EL (cell line): ENCODE measurements at regions not wholly inside any gene's neighbourhood (a gene's known extent, or its start where the extent isn't known, plus 50 kb on each side); places are given as distances from the start of the nearest gene placed in this dataset.

ENCODE experiments used
- DNase-seq: peaks from one replicate; pipeline ENCODE4 v3.0.0-alpha.2; 2016

DNA sequence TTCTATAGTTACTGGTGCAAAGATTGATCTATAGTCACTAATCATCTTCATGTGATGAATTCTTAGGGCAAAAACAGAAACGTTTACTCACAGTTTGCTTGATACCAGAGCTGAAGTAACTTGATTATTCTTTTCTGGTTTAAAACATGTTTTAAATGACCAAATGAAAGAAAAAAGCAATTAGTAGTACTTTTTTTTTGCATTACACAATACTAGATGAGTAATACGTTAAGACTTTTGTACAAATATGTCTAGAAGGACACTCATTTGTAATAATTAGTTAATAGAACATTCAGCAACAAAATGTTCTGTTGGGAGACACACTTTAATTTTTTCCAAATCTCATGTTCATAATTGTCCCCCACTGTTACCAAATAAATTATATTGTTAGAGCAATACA, 523.2 kb downstream of the SOX2 start:
- no peak for DNase-seq

DNA sequence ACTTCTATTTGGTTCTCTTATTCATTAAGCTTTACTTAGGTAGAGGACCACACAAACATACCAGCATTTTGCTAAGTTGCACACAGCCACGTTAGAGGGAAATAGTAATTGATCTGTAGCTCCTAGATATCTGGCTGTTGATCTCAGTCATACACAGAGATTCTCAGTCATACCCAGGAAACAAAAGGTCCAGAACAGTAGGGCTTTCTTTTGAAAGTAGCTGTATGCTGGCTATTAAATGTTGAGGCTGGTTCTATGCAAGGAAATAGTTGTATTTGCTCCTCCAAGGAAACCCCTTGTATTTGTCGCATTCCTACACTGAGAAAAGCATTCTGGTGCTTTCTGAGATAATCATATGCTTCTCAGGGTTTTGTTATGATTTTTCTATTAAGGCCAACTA, 523.8 kb downstream of the SOX2 start:
- DNase-seq, result no peak

DNA sequence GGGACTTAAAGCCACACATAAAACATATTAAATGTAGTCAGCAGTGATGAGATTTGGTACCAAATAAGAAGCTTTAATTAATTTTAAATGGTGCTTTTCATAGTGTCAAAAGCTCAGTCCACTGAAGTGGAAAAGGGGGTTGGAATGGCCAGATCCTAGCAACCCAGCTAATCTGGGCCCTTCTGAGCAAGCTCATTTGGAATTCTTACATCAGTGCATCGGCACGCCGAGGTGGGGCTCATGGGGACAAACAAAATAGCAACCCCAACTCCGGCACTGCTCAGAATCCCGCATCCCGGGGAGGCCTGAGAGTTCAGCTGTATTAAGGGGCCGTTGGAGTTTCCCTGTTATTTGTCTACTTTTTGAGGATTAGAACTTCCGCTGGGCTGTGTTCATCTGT, 526.4 kb downstream of the SOX2 start:
- no peak for DNase-seq

DNA sequence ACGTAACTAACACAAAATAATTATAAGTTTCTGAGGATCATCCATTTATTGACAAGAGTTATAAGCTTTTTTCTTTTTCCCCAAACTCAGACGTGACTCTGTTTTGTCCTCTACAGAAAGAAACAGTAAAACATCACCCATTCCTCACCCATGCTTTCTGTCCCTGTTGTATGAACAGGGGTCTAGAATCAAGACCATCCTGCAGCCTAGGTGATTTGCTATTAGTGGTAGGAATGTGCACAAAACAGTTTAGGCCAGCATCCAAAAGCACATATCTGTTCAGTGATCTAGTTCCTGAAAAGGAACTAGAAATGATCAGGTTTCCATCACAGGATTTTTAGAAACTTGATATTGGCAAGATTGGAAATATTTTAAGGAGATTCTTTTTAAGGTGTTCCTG, 527.6 kb downstream of the SOX2 start:
- DNase-seq, result no peak

DNA sequence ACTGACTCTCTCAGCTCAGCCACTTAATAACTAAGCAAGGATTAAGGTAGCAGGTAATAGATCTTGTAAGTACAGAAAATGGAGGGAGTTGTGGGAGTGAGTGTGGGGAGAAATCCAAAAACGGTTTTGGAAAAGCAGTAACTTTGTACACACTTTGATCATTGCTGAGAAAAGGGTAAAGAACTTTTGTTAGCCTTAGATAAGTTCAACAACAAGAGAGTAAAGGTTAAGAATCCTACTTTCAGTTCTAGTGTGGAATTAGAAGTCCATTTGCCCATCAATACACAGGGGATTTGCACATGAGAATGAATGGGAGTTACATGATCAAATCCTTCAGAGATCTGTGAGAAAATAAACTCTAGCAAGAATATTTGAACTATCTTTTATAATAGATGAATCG, 528.7 kb downstream of the SOX2 start:
- DNase-seq, result no peak

DNA sequence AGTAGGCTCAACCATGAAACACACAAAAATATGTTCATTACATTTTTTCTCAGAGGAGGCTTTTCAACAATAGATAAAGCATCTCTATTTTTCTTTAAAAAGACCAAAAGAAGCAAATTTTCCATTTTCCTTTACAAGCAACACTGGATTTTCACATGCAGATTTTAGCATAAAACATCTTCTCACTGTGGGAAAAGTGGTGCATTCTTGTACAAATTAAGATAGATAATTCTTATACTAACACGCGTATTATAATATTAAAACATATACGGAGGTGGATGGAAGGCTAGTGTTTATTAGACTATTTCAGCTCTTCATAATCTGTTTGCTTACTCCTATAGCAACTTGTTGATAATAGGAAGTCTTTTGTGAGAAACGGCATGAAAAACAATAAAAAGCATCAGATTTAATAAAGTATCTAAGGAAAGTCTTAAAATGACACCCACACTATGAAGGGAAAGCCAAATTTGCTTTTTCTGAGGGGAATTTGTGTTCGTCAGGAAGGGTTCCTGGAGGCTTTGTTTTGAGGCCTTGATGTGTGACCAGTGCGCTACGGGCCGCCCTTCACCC, 529.6 kb downstream of the SOX2 start:
- no peak for DNase-seq

DNA sequence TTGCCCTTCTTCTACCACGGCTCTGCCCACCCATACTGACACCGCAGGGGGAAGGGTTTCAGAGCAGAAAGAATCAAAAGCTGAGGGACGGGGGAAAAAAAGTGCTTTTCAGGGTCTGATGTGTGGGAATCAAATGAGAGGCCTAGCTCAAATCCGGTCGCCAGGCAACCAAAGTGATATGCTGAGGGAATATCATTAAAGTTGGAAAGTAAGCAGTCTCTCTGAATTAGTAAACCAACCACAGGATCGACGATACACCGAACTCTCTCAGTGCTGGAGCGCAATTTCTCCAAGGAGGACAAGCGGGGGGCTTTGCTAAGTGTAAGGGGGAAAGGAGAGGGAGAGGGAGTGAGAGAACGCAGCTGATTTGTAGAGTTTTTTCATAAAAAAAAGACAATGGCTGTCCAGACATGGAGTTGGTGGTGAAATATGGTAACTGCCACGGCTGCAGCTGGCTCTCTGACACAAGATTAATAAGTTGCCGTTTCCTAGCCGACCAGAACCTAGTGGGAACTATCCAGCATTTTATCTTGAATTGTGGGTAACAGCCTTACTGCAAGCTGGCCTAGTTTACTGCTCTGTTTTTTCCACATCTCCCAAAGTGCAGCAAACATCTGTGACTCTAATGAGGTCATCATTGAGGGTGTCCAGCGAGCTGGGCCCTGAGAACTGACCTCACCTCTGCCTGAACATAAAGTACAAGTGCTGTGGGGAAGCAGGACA, 530.2 kb downstream of the SOX2 start:
- no peak for DNase-seq

DNA sequence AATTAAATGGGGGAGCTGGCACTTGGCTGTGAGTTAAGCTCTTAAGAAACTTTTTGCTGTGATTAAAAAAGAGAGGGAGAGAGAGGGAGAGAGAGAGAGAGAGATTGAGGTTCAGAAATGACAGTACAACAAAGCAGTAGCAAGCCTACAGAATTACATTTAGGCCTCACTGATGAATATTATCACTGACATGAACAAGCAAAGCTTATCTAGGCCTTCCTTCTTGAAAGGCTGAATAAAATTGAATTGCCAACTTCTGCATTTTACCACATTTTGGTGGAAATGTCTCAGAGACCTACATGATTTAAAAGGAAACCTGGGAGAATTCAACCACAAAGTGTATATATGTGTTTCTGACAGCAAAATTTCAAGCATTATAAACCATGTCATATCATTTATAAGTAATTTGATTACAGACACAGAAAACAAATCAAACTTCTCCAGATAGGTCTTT, 530.8 kb downstream of the SOX2 start:
- no peak for DNase-seq

DNA sequence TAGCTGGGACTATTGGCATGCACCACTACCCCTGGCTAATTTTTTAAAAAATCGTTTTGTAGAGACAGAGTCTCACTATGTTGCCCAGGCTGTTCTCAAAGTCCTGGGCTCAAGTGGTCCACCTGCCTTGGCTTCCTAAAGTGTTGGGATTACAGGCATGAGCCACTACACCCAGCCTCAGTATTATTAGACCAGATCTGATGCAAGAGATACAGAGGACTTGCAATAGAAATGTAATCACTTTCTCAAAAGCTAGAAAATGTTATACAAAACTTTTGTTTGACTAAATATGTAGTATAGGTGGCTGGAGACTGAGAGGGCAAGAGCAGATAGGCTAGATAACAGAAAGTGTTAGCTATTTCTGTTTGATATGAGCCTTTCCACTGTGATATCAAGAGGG, 531.9 kb downstream of the SOX2 start:
- DNase-seq, result no peak

DNA sequence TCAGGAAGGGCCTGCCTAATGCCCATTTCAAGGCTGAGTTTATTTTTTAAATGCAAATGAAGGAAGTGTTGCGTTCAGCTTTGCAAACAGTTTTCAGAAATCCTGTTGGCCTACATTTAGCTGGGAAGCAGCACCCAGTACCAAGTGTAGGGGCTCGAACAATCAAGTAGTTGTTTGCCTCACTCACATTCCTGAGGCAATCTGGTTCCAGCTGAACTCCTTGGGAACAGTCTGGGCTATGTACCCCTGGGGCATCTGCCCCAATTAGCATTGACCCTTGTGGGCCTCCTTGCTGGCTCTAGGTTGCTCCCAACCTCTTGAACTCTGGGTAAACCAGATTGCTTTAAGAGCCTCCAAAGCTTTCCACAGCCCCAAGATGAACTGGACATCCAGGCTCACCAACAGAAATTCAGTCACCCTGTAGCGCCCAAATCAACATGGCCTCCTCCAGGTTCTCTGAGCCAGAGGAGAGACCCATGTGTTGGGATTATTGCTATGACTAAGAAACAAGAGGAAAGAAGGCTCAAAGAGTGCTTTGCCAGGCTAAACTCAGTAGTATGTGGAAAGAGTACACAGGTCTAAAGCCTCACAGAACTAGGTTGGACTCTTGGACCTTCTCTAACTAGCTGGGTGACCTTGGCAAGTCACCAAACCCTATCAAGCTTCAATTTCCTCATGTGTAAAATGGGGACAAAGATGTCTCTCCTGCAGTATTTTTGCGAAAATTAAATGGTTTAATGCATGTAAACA, 532.7 kb downstream of the SOX2 start:
- no peak for DNase-seq

DNA sequence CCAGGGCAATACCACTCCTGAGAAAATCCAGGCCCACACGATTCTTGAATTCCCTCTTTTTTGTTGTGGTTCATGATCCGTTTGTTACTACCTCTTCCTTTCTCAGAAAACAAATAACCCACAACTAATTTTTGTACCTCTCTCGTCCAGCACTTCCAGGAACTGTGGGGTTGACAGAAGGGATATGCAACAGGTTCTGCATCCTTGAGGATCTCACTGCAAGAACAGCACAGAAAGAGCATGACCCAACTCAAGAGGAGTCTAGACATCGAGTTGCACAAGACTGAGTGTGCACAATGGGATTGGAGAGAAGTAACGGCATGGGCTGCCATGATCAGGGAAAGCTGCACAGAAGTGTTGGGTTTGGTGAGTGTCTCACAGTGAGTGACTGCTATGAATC, 533.3 kb downstream of the SOX2 start:
- no peak for DNase-seq

DNA sequence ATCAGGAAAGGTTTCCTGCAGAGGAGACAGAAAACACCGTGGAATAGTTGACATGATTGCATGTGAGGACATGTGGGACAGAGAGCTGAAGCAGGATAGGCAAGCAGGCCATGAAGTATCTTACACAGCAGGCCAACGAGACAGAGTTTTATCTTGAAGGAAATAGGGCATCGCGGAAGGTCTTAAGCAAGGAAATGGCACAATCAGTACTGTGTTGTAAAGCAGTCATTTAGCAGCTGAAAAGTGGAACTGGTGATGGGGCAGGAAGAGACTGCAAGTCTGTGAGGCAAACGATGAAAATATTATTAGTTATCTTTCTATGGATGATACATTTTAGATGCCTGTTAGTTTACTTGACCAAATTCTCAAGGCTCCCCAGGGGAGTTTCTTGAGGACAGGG, 535.1 kb downstream of the SOX2 start:
- no peak for DNase-seq

DNA sequence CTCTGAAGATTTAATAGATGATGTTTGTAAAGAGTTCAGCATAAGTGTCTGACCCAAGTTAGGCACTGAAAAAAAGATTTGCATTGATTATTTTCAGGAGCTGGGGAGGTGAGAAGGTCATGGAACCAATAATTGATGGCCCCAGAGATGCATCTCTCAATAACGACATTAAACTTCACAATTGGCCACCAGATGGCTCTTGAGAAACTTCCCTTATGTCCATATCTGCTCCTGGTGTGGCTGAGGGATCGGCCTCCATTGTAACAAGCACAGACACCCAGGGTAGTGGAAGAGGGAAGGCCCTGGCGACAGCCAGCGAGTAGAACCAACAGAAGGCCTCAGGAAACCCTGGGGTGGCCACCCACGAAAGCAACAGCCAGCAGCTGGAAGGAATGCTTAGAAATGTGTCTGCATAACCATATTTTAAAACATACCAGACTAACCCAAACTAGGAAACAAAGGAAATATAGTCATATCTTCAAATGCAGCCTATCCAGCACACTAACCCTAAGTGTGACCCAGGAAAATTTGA, 536.7 kb downstream of the SOX2 start:
- no peak for DNase-seq

DNA sequence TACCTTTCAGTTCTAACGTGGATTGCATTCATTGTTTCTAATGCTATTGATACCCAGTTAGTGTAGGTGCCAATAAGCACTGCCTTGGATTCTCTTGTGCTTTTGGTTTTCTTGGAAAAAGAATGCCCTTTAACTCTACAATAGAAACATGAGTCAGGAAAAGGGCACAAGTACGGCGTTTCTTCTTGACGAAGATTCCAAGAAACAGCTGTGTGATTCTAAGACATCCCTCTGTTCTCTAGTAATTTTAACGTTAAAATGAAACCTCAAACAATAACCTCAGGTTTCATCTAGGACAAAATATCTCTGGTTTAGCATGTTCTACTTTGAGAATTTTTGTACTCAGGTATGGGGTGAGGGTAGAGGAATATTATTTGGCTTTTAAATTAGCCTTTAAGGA, 540.5 kb upstream of the ATP11B start:
- no peak for DNase-seq

DNA sequence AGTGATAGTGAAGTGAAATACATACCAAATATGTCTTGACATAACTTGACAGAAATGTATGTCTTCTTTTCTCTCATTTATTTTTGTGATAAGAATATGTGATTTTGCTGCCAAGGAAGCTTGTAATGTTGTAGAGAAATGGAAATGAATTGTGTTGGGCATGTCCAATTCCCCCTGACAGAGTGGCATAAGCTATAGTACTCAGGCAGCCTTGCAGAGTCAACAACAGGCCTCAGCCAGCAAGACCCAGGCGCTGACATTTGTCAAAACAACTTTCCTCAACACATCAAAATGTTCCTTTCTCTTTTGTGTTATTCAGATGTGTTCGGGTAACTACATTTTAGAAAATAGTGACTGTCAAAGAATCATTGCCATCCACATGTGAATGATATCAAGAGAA, 538.1 kb upstream of the ATP11B start:
- DNase-seq, result no peak

DNA sequence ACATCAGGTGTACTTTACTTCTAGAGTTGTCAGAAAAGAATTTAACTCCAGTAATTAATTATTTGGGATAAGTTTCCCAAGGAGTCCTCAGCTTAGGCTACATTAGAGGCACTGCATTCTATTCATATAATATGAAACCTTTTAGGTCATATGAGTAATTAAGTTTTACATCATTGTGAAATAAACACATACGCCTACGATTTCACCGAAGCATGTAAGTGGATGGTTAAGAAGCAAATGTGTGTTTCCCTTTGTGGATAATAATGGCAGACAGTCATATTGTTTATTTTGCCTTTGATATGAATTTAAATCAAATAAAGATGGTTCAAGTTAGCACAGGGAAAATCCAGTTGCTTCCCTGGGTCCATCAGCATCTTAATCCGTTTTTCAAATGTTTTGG, 535.9 kb upstream of the ATP11B start:
- DNase-seq, result no peak

DNA sequence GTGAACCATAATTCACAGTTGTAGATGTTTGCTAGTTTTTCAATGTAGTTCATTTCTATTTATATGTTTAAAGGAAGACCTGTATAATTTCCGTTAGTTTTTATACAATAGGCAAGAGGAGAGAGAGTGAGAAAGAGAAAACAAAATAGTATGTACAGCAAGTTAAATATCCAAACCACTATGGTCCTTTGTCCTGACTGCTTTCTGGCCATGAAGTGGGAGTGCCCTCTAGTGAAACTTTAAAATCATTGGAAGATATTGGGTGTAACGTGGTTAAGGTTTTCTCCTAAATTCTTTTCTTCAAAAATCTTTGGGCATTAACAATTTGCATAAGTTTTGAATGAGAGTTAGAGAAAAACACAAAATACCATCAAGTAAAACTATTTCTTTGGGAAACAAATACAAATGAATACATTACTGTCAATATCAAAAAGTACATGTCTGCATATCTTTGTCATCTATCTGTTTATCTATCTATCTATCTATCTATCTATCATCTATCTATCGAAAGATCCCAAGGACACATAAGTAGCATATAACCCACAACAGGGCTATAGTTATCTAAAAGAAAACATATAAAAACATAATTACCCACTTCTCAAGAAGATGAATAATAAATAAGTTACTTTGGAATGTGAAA, 534.6 kb upstream of the ATP11B start:
- DNase-seq, result no peak

DNA sequence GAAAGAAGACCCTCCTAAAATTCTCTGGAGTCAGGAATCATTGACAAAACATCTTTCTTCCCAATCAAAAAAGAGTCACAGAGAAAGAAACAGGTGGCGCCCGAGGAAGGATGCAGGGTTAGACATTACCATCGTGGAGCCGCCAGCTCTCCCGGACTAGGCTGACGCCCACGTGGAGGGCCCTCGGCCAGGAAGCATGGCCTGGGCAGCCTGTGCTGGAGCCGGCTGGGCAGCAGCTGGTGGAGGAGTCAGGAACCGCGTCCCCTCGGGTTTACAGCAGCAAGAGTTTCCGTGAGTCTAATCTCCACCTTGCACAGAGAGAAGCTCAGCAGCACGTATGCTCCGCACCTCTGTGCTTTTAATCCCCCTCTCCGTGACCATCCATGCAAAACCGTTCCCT, 533.7 kb upstream of the ATP11B start:
- no peak for DNase-seq

DNA sequence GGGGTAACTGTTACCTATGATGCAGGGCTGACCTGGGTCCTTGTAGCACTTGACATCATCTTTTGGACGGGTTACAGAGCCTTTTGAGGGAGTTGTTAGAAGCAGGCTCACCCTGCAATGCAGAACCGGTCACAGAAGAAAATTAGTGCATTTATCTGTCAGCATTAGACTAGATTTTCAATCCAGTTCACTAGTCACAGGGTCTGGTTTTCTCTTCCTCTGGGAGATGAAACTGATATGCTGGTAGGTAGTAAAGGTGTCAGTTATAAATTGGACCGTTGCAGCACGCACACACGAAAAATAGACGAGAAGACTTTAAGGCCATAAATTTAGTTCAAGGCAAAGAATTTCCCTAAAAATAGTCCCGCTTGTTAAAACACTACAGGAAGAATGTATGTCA, 532.3 kb upstream of the ATP11B start:
- DNase-seq, result no peak

DNA sequence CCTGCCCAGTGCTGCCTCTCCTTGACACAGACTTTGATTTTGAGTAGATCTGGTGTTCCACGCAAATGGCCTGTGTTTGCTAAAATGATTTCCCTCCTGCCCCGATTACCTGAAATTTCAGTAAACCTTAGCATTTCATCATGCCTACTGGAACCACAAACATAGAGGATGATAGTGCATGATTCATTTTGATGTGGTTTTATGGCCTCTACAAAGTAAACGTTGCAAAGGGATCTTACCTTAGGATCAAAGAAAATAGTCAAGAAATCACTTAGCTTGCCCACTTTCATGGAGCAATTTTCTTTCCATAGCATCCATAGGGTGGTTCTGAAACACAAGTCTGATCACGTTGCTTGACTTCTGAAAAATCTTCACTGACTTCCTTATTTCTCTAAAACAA, 524.6 kb upstream of the ATP11B start:
- no peak for DNase-seq

DNA sequence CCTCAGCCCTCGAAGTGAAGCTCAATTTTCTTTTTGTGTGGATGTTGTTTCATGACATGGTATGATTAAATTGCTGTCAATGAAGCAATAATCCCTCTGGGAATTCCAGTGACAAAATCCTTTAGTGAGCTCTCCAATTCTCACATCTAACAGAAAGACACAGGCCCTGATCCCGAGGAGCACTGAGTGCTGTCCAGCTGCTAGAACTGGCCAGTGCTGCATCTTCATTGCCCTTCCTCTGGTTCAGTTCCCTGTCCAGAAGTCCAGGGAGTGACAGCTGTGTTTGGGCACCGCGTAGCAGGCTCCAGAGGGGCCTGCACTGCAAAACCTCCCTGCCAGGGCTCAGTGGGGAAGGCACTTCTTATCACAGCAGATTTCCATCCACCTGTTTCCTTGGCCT, 516.8 kb upstream of the ATP11B start:
- no peak for DNase-seq

DNA sequence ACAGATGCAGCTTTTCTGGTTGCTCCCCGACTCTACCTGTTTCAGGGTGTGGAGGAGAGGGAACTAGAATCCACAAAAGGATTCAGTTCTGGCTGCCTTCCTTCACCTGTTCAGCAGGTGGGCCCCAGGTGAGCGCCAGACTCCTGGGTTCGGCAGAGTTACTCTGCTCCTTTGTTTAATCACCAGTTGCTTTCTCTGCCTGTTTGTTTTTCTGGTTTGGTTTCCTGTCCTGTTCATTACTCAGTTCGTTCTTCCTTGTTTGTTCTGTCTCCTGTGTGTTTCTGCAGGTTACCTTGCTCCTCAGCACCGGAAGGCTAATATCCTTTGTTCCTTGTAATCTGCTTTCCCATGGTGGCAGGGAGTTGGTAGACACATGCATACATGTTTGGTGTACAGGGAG, 508.5 kb upstream of the ATP11B start:
- no peak for DNase-seq

DNA sequence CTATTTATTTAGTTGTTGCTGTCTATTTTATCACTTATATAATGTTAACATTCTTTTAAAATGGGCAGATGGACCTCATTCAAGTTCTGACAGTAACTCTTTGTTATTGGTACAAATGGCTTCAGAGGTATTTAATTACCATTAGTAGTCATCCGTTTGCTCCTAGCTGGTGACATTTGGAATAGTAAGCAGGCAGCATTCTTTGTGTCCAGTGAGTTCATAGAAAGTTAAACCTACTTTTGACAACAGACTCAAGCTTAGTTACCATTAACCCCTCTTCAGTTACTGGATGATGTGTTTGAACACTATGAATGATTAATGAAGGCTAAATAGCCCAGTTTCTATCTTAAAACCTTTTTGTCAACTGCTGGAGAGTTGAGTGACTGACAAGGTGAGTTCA, 500.7 kb upstream of the ATP11B start:
- no peak for DNase-seq

DNA sequence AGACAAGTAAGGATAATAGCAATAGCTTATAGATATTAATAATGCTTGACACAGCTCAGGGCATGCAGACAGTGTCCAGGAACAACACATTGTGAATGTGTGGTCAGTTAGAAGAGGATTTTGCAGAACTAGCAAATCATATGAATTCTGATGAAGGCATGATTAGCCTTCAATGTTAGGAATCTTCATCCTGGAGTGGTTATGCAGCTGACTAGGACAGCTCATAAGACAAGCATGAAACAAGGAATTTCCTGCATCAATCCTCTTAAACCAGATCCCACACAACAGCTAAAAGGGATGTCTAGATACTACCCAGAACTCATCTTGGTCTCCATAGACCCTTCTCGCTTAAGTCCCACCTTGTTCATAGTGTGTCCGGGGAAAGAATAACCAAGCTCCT, 499.0 kb upstream of the ATP11B start:
- DNase-seq, result peak; percentile 8
